ENCODE measurements at regions not wholly inside any gene's neighbourhood (a gene's known extent, or its start where the extent isn't known, plus 50 kb on each side); places are given as distances from the start of the nearest gene placed in this dataset.
A peak's percentile ranks its signal among the peaks of the same experiment; 100 is the strongest.

GRCh38 chr2:33796511-33796910 is 197.4 kb upstream of the FAM98A start:
- no peaks in the 10 kb centered on the region for H3K4me1 ChIP-seq
- H3K27me3 ChIP-seq: no peaks in the 10 kb centered on the region
- ATAC-seq (no peak), DNase-seq (no peak)
- H3K27ac ChIP-seq: no peak overlapping the region
- no peak overlapping the region for H3K4me3 ChIP-seq
- 50% methylated on average over 2 of the region's 2 CpGs for WGBS (ENCODE audit: insufficient coverage, low coverage, low lambda C conversion rate, missing lambda C conversion rate)
- TF ChIP-seq POLR2A (IDR thresholded peaks at IDR 0.05) (no peak), CTCF (IDR thresholded peaks at IDR 0.05) (no peak)
- H3K36me3 ChIP-seq: no peaks in the 10 kb centered on the region
- H3K9me3 ChIP-seq: no peaks in the 10 kb centered on the region
- intact Hi-C loops (cut with DNase I): no loop called here

- 29% methylated on average over 1 of the region's 3 CpGs for WGBS (ENCODE audit: insufficient coverage, low coverage, low lambda C conversion rate, missing lambda C conversion rate)
These were observed 192.5 kb upstream of the FAM98A start for GRCh38 chr2:33791625-33792024.

GRCh38 chr2:33788044-33788443 is 188.9 kb upstream of the FAM98A start:
- H3K4me1 ChIP-seq: no peaks in the 10 kb centered on the region
- no peak overlapping the region for H3K4me3 ChIP-seq
- 60% methylated on average over 1 of the region's 1 CpG for WGBS (ENCODE audit: insufficient coverage, low coverage, low lambda C conversion rate, missing lambda C conversion rate)
- H3K27me3 ChIP-seq: no peaks in the 10 kb centered on the region
- no peak for ATAC-seq
- intact Hi-C loops (cut with DNase I): no loop called here
- H3K9me3 ChIP-seq: no peaks in the 10 kb centered on the region
- no peaks in the 10 kb centered on the region for H3K36me3 ChIP-seq
- no peak overlapping the region for H3K27ac ChIP-seq
- DNase-seq: no peak
- TF ChIP-seq CTCF (IDR thresholded peaks at IDR 0.05) (no peak), POLR2A (IDR thresholded peaks at IDR 0.05) (no peak)

More at GRCh38 chr2:33791625-33792024, 192.5 kb upstream of the FAM98A start:
- H3K9me3 ChIP-seq: no peaks in the 10 kb centered on the region
- no peaks in the 10 kb centered on the region for H3K27me3 ChIP-seq
- no peak overlapping the region for H3K27ac ChIP-seq
- intact Hi-C loops (cut with DNase I): no loop called here
- no peaks in the 10 kb centered on the region for H3K4me1 ChIP-seq
- DNase-seq: no peak
- no peaks in the 10 kb centered on the region for H3K36me3 ChIP-seq
- peak in 1 of 4 donors; percentile 88 for ATAC-seq
- no peak overlapping the region for H3K4me3 ChIP-seq
- TF ChIP-seq POLR2A (IDR thresholded peaks at IDR 0.05) (no peak), CTCF (IDR thresholded peaks at IDR 0.05) (no peak)

GRCh38 chr2:33786881-33787280 is 187.8 kb upstream of the FAM98A start:
- no peak overlapping the region for H3K27ac ChIP-seq
- no peak for ATAC-seq
- DNase-seq: no peak
- intact Hi-C loops (cut with DNase I): no loop called here
- 66% methylated on average over 5 of the region's 5 CpGs for WGBS (ENCODE audit: insufficient coverage, low coverage, low lambda C conversion rate, missing lambda C conversion rate)
- H3K9me3 ChIP-seq: no peaks in the 10 kb centered on the region
- H3K4me3 ChIP-seq: no peak overlapping the region
- TF ChIP-seq CTCF (IDR thresholded peaks at IDR 0.05) (no peak), POLR2A (IDR thresholded peaks at IDR 0.05) (no peak)
- no peaks in the 10 kb centered on the region for H3K27me3 ChIP-seq
- H3K4me1 ChIP-seq: no peaks in the 10 kb centered on the region
- no peaks in the 10 kb centered on the region for H3K36me3 ChIP-seq

Measured in right lobe of liver (tissue), 6 donors.